ENCODE measurements at regions not wholly inside any gene's neighbourhood (a gene's known extent, or its start where the extent isn't known, plus 50 kb on each side); places are given as distances from the start of the nearest gene placed in this dataset.

DNA sequence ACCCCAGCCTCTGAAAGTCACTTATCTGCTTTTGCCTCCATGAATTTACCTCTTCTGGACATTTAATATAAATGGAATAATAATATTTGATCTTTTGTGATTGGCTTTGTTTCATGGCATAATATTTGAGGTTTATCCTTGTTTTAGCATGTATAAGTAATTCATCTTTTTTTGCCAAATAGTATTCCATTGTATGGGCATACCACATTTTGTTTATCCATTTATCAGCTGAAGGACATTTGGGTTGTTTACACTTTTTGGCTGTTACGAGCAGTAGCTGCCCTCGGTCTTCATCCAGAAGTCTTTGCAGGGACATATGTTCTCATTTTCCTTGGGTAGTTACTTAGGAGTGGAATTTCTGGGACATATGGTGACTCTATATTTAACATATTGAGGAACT lies 53.0 kb upstream of the SMIM21 start:
- no peaks in the 10 kb centered on the region for H3K4me1 ChIP-seq
- intact Hi-C loops (cut with DNase I; ENCODE audit: low total_unique reads) = loop anchor here (10.0 kb wide), 1 partner anchor 276 kb away; the partner anchor contains the start of gene PTGR3
- no peak overlapping the region for H3K4me3 ChIP-seq
- no peak for DNase-seq
- TF ChIP-seq, protein P1, sequence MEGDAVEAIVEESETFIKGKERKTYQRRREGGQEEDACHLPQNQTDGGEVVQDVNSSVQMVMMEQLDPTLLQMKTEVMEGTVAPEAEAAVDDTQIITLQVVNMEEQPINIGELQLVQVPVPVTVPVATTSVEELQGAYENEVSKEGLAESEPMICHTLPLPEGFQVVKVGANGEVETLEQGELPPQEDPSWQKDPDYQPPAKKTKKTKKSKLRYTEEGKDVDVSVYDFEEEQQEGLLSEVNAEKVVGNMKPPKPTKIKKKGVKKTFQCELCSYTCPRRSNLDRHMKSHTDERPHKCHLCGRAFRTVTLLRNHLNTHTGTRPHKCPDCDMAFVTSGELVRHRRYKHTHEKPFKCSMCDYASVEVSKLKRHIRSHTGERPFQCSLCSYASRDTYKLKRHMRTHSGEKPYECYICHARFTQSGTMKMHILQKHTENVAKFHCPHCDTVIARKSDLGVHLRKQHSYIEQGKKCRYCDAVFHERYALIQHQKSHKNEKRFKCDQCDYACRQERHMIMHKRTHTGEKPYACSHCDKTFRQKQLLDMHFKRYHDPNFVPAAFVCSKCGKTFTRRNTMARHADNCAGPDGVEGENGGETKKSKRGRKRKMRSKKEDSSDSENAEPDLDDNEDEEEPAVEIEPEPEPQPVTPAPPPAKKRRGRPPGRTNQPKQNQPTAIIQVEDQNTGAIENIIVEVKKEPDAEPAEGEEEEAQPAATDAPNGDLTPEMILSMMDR (IDR thresholded peaks at IDR 0.05) = no peak
- TF ChIP-seq POLR2A (IDR thresholded peaks at IDR 0.05) = no peak
- no peaks in the 10 kb centered on the region for H3K9me3 ChIP-seq
- H3K27me3 ChIP-seq = no peaks in the 10 kb centered on the region
- H3K27ac ChIP-seq = no peak overlapping the region
- 93 to 94% methylated on average over 2 of the region's 2 CpGs for WGBS, 2 donors
- no peaks in the 10 kb centered on the region for H3K36me3 ChIP-seq (ENCODE audit: low read depth, missing control alignments)

DNA sequence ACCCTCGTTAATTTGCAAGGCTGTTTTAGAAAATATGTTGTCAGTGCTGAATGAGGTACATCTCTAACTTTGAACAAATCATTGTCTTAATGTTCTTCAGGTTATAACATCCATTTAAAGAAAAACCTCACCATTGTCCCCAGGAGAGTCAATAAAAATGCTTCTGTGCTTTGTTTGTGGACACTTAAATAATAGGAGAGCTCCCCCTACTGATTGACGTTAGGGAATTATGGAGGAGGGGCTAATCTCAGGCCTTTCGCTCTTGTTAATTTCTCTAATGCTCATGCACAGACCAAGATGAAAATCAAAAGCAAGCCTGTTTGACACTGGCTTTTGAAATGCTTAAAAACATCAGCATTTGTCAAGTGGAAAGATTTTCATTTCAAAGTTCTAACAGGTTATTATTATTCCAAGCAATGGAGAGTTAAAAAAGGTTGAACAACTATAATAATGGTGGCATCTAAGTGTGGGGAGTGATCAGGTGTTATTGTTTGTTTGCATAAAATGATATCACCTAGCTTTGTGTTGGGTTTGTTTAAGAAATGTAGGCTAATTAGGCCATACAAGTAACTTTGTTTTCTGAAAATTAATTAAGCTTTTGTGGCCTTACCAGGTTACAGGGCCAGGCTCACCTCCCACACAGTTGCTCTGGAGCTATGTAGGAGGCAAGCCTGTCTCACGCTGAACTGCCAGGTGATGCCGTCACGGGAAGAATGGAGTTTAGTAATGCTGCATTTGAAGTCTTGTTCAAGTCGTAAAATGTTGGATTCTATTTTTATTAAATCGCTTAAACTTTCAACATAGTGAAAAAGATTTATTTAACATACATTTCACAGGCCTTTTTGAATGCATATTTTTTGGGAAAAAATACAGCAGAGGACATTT lies 51.7 kb upstream of the SMIM21 start:
- intact Hi-C loops (cut with DNase I; ENCODE audit: low total_unique reads) = loop anchor here (10.0 kb wide), 1 partner anchor 824 kb away; no protein-coding TSS in a partner anchor
- Histone ChIP-seq H3K27ac (no peak overlapping the region), H3K4me3 (no peak overlapping the region), H3K9me3 (no peaks in the 10 kb centered on the region), H3K27me3 (no peaks in the 10 kb centered on the region), H3K36me3 (ENCODE audit: low read depth, missing control alignments) (no peaks in the 10 kb centered on the region), H3K4me1 (no peaks in the 10 kb centered on the region)
- DNase-seq = no peak
- TF ChIP-seq, protein P1 (IDR thresholded peaks at IDR 0.05) = peak; percentile 41 to 67 (median 47)
- TF ChIP-seq POLR2A (IDR thresholded peaks at IDR 0.05) = no peak
- WGBS, 2 donors = 51 to 67% methylated on average over 8 of the region's 8 CpGs

DNA sequence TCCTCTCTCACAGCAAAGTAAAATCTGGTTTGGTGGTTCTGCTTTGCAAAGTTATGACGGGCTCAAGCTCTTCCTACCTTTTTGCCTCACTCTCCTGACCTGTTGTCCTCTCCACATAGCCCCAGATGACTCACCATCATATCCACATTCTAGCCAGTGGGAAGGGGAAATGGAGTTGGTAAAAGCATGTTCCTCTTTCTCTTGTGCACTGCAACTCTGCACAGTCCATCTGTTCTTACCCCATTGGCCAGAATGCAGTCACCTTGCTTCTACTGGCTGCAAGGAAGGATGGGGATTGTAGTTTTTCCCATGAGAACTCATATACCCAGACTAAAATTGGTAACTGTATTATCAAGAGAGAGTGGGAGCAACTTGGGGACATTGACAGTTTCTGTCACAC lies 50.4 kb upstream of the SMIM21 start:
- Histone ChIP-seq H3K27ac (no peak overlapping the region), H3K4me1 (no peaks in the 10 kb centered on the region), H3K9me3 (no peaks in the 10 kb centered on the region), H3K36me3 (ENCODE audit: low read depth, missing control alignments) (no peaks in the 10 kb centered on the region), H3K4me3 (no peak overlapping the region), H3K27me3 (no peaks in the 10 kb centered on the region)
- DNase-seq = no peak
- intact Hi-C loops (cut with DNase I; ENCODE audit: low total_unique reads) = loop anchor here (10.0 kb wide), 1 partner anchor 823 kb away; no protein-coding TSS in a partner anchor
- 65 to 82% methylated on average over 1 of the region's 1 CpG for WGBS, 2 donors
- TF ChIP-seq, protein P1 (IDR thresholded peaks at IDR 0.05) = no peak

Small RNA genes in the stretch of these regions (small RNA-seq; reads per million reads assigned to genes)
- 0 reads per million in 2 donors for gene AC021506.2
